ENCODE measurements at regions not wholly inside any gene's neighbourhood (a gene's known extent, or its start where the extent isn't known, plus 50 kb on each side); places are given as distances from the start of the nearest gene placed in this dataset.

- Histone ChIP-seq H3K4me3 (replicated peaks; ENCODE audit: insufficient read depth, low read length) (no peak overlapping the region), H3K27ac (replicated peaks) (no peak overlapping the region), H3K27me3 (ENCODE audit: insufficient read depth, poor library complexity, severe bottlenecking) (no peaks in the 10 kb centered on the region)
- TF ChIP-seq CTCF (IDR thresholded peaks at IDR 0.05; ENCODE audit: insufficient read depth, low read length) = no peak
- no peak for TF ChIP-seq REST (IDR thresholded peaks at IDR 0.05; ENCODE audit: insufficient replicate concordance, low read depth)
- no peak for TF ChIP-seq SPI1 (IDR thresholded peaks at IDR 0.05; ENCODE audit: borderline replicate concordance, low read depth)
- no peak for TF ChIP-seq POLR2AphosphoS5 (IDR thresholded peaks at IDR 0.05; ENCODE audit: low read depth)
- no peak for TF ChIP-seq GABPA (IDR thresholded peaks at IDR 0.05; ENCODE audit: low read depth)
- no peak for DNase-seq (ENCODE audit: low read depth in 1 of 2, low spot score in 1 of 2)
Measured at GRCh38 chr3:106542101-106542769, 673.4 kb upstream of the CBLB start.

GRCh38 chr3:106552351-106553043, 683.7 kb upstream of the CBLB start:
- TF ChIP-seq CTCF (IDR thresholded peaks at IDR 0.05; ENCODE audit: insufficient read depth, low read length) (no peak), SPI1 (IDR thresholded peaks at IDR 0.05; ENCODE audit: borderline replicate concordance, low read depth) (no peak), REST (IDR thresholded peaks at IDR 0.05; ENCODE audit: insufficient replicate concordance, low read depth) (no peak), GABPA (IDR thresholded peaks at IDR 0.05; ENCODE audit: low read depth) (no peak), POLR2AphosphoS5 (IDR thresholded peaks at IDR 0.05; ENCODE audit: low read depth) (no peak)
- DNase-seq (ENCODE audit: low read depth in 1 of 2, low spot score in 1 of 2) = no peak
- Histone ChIP-seq H3K27me3 (ENCODE audit: insufficient read depth, poor library complexity, severe bottlenecking) (no peaks in the 10 kb centered on the region), H3K4me3 (replicated peaks; ENCODE audit: insufficient read depth, low read length) (no peak overlapping the region), H3K27ac (replicated peaks) (no peak overlapping the region)

- no peak overlapping the region for H3K4me3 ChIP-seq (replicated peaks; ENCODE audit: insufficient read depth, low read length)
- TF ChIP-seq SPI1 (IDR thresholded peaks at IDR 0.05; ENCODE audit: borderline replicate concordance, low read depth) (no peak), CTCF (IDR thresholded peaks at IDR 0.05; ENCODE audit: insufficient read depth, low read length) (no peak), REST (IDR thresholded peaks at IDR 0.05; ENCODE audit: insufficient replicate concordance, low read depth) (no peak), POLR2AphosphoS5 (IDR thresholded peaks at IDR 0.05; ENCODE audit: low read depth) (no peak), GABPA (IDR thresholded peaks at IDR 0.05; ENCODE audit: low read depth) (no peak)
- no peaks in the 10 kb centered on the region for H3K27me3 ChIP-seq (ENCODE audit: insufficient read depth, poor library complexity, severe bottlenecking)
- no peak overlapping the region for H3K27ac ChIP-seq (replicated peaks)
- DNase-seq (ENCODE audit: low read depth in 1 of 2, low spot score in 1 of 2) = peak in 1 of 2 experiments; percentile 7
Measured at GRCh38 chr3:106560451-106560966, 691.7 kb upstream of the CBLB start.

Measured in HL-60 (cell line).